HG02885 (cell line): ENCODE measurements at regions not wholly inside any gene's neighbourhood (a gene's known extent, or its start where the extent isn't known, plus 50 kb on each side); places are given as distances from the start of the nearest gene placed in this dataset.

Source experiments
- ATAC-seq: cut with Tn5 transposase; IDR thresholded peaks from one replicate; pipeline ENCODE4 v1.9.1; 2021; ENCODE audit warnings: mild to moderate bottlenecking; ENCODE audit not compliant: unreplicated experiment, poor library complexity

DNA sequence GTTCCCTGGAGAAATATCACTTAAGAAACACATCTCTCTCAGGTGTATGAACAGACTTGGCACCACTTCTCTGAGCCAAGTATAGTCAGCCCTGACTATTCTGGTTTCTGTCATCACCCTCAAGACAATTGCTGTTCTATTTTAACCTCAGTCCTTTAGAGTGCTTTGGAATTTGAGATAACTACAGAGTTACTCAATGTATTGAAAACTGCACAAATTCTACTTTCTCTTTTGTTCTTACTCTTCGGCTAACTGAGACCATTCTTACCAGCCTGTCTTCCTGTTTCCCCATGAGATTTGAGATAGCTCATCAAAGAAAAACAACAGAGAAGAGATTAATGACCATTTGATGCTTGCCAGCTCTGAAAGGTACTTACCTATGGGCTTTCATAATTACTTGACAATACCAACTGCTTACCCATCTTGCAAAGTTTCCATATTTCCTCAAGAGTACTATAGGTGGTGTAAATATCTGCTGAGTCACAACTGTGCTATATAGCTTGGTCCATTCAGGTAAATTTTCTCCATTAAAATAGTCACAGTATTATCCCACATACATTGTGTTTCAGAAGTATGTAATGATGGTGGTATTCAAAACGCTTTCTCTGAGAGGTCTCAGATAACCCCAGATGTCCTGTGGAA lies 467.5 kb upstream of the CHST9 start:
- ATAC-seq = peak; percentile 52

DNA sequence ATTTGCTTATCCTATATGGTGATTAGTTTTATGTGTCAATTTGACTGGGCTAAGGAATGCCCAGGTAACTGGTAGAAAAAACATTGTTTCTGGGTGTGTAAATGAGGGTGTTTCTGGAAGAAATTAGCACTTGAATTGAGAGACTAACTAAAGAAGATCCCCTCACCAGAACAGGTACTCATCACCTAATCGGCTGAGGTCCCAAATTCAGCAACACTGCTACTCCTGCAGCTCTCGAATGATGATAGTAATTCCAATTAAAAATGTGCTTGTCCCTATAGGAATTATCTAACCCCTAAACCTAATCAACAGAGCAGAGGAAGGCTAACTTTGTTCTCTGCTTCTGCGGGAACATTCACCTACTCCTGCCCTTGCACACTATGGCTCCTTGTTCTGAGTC lies 464.5 kb upstream of the CHST9 start:
- no peak for ATAC-seq

DNA sequence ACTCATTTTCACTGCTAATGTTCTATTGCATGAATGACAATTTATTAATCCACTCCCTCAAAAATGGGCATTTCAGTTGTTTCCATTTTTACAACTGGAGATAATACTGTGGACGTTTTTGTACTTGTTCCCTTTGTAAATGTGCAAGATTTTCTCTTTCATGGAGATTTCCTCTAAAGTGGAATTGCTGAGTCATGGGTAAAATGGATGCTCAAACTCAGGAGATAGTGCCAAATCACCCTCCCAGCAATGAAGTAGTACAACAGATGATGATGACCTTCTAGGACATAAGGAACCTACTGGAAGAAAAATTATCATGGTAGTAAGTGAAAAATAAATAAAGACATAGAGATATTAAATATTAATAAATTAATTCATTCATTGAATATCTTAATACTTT lies 460.8 kb upstream of the CHST9 start:
- no peak for ATAC-seq

DNA sequence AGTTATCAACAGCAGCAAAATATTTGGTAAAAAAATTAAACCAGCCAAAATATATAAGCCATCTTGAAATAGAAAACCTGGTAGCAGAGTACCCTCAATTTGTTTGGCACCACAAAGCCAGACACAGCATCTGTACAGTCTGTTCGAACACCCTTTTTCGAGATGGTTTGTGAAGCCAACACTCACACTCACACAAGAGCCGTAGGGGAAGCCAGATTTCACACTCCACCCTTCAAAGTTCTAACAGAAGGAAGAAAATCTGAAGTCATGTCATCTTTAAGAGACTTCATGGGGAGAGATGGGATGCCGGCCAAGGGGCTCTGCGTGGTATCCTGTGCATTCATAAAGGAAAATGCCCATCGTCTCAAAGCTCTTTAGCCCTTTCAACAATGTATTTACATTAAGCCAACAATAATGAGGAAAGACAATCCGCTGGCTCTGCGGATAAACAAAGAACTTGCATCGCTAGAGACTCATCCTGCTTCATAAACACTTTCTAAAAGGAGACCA lies 451.5 kb upstream of the CHST9 start:
- no peak for ATAC-seq

DNA sequence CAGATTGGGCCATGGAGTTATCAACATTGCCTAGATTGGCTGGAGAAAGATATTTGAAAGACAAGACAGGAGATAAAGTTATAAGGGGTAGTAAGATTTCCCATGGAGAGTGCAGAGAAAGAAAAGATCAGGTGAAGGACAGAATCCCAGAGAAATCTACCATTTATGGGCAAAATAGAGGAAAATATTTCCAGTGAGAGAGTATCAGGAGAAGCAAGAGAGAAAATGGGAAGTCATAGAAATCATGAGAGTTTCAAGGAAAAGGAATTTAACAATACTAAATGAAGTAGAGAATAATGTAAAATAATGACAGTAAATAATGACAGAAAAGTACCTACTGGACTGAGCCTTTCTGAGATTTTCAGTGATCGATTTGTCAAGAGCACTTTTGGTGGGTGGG lies 447.6 kb upstream of the CHST9 start:
- no peak for ATAC-seq

DNA sequence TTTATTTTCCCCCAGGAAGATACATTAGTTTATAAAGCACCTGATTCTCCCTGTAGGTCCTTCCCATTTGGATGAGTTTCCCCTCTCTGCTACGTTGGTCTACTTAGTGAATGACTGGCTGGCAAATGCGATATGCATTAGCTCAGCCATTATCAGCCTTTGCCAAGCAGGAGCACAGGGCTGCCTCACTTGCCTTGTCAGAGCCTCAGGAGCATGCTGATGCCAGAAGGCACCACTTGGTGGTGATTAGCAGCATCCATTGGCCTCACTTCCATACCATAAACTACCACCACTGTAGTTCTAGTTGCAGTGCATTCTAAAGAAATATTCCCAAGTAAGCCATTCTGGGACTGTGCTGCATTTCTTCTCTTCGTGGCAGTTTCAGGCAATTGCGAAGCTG lies 442.8 kb upstream of the CHST9 start:
- no peak for ATAC-seq

DNA sequence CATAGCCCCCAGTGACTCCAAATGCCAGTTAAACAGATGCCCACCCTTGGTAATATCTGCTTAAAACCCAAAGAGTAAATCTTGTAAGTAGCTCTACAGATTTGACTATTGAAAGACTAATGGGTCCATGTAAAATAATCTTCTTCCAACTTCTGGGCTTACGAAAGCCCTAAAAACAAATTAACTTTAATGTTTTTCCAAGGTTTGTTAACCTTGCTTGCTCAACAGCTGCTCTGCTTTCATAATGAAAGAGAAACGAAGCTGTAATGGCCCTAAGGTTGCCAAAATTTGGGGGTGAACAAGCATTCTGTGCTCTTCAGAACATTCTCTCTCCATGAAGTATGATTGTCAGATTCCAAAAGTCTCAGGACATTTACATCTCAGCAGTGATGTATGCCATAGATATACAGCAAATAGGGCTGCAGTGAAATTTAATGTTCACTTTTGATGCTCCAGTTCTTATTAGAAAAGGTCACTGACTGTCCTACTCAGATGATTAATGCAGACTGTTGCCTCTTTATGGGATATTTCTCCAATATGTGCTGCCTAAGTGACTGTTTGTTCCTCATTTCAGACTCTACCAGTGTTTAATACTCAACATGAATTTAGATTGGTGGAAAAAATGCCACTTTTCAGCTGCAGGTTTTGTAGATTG lies 436.3 kb upstream of the CHST9 start:
- no peak for ATAC-seq

DNA sequence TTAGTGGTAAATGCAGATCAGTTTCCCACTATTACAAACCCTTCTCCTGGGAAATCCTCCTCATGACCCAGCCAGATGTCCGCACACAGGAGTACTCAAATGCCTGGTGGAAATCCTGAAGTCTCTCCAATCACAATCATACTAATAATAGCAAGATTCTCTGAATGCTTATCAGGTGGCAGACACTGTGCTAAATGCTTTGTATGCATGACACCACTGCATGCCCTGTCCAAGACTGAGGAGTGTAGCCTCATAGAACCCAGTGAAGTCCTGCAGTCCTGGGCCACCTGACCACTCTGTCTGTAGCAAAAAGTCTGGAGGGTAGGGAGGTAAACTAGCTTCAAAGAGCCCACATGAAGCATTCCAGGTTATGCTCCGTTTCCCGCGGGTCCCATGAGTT lies 434.8 kb upstream of the CHST9 start:
- no peak for ATAC-seq

DNA sequence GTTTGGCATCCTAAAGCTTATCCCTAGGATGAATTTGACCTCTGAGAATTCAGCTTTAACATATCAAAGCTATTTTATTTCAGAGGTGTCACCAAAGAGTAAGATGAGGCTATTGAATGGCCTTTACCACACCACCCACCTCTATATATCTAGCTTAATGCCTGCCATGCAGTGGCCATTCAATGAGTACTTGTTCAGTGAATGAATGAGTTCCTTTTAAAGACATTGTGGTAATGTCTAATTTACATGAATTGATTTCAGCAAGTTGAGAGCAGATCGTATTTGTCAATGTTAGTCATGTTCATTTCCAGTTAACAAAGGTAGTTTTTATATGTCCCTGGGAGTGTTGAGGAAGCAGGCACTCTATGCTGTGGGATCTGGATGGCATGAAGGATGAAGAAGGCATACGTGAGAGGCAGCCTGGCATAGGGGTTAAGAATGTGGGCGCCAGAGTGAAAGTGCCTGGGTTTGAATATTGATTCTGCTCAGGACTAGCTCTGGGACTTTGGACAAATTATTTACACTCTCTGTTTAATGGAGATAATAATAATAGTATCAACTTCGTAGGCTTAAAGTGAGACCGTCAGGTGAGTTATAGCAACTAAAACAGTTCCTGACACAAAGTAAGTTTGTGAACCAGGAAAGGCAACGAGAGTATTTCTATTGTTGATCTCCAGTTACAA lies 434.1 kb upstream of the CHST9 start:
- ATAC-seq = no peak

DNA sequence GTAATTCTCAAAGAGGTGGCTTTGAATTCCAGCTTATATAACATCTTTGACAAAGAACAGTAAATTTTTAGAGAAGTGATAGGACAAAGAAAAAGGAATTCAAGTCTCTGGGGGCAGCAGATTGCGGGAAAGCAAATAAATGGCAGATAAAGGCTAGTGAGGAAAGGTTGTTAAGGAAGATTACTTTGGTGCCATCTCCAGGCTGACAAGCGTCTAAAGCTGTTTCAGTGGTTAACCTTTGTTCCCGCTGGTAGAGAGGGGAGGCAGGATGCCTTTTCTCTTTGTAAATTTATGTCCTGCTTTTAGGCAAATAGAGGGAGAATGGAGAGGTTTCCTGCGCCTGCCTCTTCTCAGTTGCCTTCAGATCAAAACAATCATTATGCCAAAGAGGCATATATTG lies 431.2 kb upstream of the CHST9 start:
- no peak for ATAC-seq

DNA sequence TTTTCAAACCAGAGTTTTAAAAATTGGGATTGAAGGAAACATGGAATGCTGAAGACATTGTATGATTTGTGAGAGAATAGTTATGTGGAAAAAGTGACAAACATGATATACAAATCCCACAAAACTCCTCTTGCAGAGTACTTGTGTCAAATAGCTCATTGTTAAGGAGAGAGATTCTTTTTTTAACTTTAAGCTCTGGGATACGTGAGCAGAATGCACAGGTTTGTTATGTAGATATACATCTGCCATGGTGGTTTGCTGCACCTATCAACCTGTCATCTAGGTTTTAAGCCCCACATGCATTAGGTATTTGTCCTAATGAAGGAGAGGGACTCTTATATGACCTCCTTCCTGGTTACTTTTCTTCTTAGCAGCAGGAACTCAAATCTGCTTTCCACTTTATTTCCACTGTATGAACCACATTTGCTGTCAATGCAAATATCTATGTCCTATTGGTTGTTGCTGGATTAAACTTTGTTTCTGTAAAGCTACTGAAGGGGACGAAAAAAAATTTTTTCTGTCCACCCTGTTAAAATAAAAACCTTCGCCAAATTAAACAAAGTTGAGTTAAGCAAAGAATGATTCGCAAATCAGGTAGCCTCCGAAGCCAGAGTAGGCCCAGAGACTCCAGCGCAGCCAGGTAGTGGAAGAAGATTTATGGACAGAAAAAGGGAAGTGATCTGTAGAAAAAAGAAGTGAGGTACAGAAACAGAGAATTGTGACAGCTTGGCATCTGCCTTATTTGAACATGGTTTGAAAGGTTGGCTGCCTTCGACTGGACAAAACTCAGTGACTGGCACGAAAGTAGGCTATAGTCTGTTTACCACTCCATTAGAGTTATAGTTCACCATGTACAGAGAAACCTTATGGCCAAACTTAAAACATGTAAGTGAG lies 430.1 kb upstream of the CHST9 start:
- no peak for ATAC-seq

DNA sequence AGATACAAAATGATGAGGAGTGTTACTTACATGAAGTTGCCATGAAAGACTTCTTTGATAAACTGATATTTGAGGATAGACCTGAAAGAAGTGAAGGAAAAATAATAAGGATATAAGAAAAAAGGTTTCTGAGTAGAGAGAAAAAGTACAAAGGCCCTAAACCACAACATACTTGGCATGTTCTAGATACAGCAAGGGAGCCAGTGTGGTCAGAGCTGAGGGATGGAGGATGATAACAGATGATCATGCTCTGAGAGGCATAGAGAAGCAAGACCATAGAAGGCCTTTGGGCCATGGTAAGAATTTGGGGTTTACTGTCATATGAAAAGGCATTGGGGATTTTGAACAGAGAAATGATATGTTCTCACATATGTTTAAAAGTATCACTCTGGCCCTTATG lies 424.1 kb upstream of the CHST9 start:
- ATAC-seq = no peak

DNA sequence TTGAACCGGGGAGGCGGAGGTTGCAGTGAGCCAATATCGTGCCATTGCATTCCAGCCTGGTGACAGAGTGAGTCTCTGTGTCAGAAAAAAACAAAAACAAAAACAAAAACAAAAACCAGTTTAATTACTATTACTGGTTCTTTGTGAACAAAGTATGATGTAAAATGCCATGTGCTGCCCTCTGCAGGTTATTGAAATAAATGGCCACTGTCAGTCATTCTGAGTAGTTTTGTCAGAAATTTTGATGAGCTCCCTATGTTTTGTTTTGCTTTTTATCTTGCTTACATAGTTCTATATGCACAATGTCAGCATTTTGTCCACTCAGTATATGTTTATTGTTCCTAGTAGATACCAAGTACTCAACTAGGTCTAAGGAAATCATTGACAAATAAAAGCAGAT lies 423.6 kb upstream of the CHST9 start:
- peak; percentile 50 for ATAC-seq

DNA sequence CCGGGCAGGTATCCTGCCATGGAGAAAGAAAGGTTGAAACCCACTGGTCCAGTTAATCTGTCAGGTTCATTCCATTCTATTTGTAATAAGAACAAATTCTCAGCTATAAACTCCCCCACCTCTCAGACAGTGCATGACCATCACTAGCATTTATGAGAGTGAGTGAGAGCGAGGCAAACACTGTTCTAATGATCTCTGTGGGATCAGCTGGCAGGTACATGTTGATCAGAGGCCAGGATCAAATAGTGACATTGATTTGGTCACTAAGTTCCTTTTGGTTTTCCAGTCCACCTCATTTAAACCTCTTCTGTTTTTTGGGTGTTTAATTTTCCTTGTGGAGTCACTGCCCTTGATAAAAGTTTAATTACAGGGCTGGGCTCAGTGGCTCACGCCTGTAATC lies 423.1 kb upstream of the CHST9 start:
- no peak for ATAC-seq

DNA sequence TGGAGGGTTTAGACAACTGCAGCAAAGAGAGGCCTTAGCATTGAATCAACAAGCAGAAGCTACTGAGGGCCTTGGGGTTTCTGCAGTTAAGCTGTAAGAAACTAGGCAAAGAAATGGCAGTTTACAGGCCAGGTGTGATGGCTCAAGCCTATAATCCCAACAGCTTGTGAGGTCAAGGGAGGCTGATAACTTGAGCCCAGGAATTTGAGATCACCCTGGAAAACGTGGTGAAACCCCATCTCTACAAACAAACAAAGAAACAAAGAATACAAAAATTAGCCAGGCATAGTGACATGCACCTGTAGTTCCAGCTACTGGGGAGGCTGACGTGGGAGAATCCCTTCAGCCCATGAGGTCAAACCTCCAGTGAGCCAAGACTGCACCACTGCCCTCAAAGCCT lies 421.6 kb upstream of the CHST9 start:
- no peak for ATAC-seq

DNA sequence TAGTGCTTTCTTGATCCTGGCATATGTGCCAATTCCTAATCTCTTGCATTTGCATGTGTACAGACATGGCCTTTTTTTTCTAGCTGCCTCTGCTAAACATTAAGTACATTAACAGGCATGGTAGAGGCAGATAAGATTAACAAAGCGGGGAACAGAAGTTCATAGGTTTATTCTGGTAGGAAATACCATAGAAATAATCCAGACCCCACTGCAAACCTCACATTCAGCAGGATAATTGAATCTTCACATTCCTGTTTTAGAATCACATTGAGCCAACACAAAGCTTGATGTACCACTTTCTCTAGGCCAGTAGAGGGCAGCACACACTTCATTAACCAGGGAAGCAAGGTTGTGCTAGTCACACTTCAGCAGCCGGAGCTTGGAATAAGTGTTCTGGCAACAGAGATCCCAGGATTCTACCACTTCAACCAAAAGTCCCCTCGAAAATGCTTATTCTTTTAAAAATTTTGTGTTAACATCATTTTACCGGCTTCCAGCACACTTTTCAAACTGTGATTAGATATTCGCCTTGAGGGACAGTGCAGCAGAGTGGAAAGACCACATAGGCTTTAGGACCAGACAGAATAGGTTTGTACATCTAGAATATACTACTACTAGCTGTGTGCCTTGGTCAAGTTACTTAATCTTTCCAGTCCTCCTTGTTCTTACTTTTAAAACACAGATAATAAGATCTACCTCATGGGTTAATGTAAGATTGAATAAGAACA lies 420.2 kb upstream of the CHST9 start:
- peak; percentile 89 for ATAC-seq

DNA sequence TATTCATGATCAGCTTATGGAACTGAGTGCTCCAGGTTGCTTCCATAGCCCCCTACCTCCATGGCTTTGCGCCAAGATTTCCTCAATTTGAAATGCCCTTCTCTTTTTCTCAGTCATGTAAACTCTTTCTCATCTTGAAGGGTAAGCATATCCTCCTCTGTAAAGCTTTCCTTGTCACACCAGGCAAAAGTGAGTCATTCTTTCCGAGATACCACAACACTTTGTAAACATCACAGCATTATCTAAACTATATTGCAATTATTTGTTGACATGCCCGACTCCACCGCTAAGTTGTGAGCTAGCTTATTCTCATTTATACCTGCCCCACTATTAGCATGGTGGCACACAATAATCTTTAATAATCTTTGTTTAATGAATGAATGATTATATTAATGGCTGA lies 419.5 kb upstream of the CHST9 start:
- ATAC-seq = no peak

DNA sequence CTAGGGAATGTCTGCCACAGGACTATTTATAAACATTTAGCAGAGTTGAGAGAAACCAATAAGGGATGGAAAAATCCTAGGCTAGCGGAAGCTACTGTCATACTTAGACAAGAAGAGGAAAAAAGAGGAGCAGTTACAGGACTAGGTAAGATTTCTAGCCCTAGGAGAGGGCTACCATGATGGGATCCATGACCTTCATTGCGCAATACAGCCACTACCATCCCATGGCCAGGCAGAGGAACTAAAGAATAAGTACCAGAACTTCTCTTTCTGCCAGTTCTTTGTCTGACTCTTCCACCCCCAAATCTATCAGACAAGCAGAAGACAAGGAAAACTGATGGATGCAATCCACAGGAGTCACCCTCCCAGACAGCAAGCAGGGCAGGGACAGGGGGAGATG lies 417.0 kb upstream of the CHST9 start:
- ATAC-seq = no peak

DNA sequence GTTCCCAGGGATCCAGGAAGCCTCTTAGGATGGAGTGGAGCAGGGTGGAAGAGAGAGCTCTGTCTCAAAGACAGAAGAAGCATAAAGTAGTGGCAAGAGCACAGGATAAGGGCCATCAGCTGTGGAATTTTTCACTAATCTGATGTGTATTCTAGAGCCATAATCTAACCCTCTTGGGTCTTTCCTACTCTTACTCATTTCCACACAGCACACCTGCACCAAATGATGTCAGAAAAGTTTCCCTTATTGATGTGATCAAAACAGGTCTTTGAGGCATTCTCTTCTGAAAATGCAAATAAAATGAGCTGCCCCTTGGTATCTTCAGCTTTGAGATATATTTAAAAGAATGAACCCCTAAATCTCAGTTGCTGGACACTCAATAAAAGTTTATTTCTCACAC lies 415.1 kb upstream of the CHST9 start:
- ATAC-seq = no peak

DNA sequence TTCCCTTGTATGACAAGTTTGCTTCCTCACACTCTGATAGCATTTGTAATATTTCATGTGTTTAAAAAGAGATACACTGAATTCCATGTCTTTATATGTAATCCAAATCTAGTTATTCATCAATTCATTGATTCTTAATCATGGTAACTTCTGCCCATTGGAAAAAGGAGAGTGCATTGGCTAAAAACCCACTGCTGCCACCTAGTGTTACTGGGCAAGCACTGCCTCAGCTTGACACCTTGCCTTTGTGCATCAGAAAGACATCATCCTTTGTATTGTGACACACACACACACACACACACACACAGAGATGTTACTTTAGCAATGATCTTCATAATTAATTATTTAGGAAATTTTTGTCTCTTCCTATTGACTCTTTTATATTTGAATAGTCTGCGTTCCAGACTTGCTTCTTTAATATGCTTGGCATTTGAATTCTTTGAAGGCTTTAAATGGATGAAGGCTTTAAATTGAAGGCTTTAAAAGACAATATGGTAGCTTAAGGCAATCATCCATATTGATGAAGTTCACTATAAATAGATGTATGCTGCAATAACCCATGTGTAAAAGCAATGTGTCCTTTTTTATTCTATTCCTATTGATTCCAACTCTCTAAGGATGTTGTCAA lies 414.2 kb upstream of the CHST9 start:
- ATAC-seq = peak; percentile 92
